ENCODE measurements at regions not wholly inside any gene's neighbourhood (a gene's known extent, or its start where the extent isn't known, plus 50 kb on each side); places are given as distances from the start of the nearest gene placed in this dataset.

- H3K4me3 ChIP-seq (replicated peaks in 1 of 2; ENCODE audit: low read depth in 2 of 2, low read length in 2 of 2), result no peak overlapping the region
- DNase-seq (ENCODE audit: low read depth in 2 of 2), result peak in 1 of 2 donors; percentile 14
- no peak for TF ChIP-seq CTCF (IDR thresholded peaks at IDR 0.05; ENCODE audit: low read depth, low read length)
These were observed 391.9 kb downstream of the DLEU7 start for GRCh38 chr13:50451609-50452008.

- no peak for TF ChIP-seq CTCF (IDR thresholded peaks at IDR 0.05; ENCODE audit: low read depth, low read length)
- no peak for DNase-seq (ENCODE audit: low read depth in 2 of 2)
- H3K4me3 ChIP-seq (replicated peaks in 1 of 2; ENCODE audit: low read depth in 2 of 2, low read length in 2 of 2), result no peak overlapping the region
These were observed 391.5 kb downstream of the DLEU7 start for GRCh38 chr13:50452028-50452427.

- no peak for TF ChIP-seq CTCF (IDR thresholded peaks at IDR 0.05; ENCODE audit: low read depth, low read length)
These were observed 390.7 kb downstream of the DLEU7 start for GRCh38 chr13:50452756-50453155.

GRCh38 chr13:50453188-50453587, 390.3 kb downstream of the DLEU7 start:
- TF ChIP-seq CTCF (IDR thresholded peaks at IDR 0.05; ENCODE audit: low read depth, low read length), result no peak
- no peak overlapping the region for H3K4me3 ChIP-seq (replicated peaks in 1 of 2; ENCODE audit: low read depth in 2 of 2, low read length in 2 of 2)
- DNase-seq (ENCODE audit: low read depth in 2 of 2), result peak; percentile 20 to 27

More at GRCh38 chr13:50452756-50453155, 390.7 kb downstream of the DLEU7 start:
- DNase-seq (ENCODE audit: low read depth in 2 of 2), result peak in 1 of 2 donors; percentile 35
- no peak overlapping the region for H3K4me3 ChIP-seq (replicated peaks in 1 of 2; ENCODE audit: low read depth in 2 of 2, low read length in 2 of 2)

GRCh38 chr13:50456111-50456510, 387.4 kb downstream of the DLEU7 start:
- H3K4me3 ChIP-seq (replicated peaks in 1 of 2; ENCODE audit: low read depth in 2 of 2, low read length in 2 of 2), result no peak overlapping the region
- DNase-seq (ENCODE audit: low read depth in 2 of 2), result no peak
- no peak for TF ChIP-seq CTCF (IDR thresholded peaks at IDR 0.05; ENCODE audit: low read depth, low read length)

- H3K4me3 ChIP-seq (replicated peaks in 1 of 2; ENCODE audit: low read depth in 2 of 2, low read length in 2 of 2), result no peak overlapping the region
- no peak for TF ChIP-seq CTCF (IDR thresholded peaks at IDR 0.05; ENCODE audit: low read depth, low read length)
- no peak for DNase-seq (ENCODE audit: low read depth in 2 of 2)
These were observed 385.8 kb downstream of the DLEU7 start for GRCh38 chr13:50457415-50458393.
